ENCODE measurements at regions not wholly inside any gene's neighbourhood (a gene's known extent, or its start where the extent isn't known, plus 50 kb on each side); places are given as distances from the start of the nearest gene placed in this dataset.

DNA sequence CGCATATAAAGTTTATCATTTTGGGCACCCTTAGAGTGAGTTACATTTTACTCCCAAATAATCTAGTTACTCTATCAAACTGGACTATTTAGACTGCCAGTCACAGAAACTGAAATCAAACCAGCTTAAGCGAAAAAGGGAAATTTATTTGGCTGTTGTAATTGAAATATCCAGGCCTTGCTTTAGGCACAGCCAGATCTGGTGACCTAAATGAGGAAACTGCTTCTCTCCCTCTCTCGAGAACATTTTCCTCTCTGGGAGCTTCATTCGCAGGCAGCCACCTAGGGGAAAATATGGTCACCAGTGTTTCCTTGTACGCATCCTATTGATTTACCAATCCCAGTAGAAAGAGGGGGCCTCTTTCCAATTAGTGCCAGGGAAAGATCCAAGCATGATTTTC lies 175.3 kb upstream of the MITF start:
- TF ChIP-seq, protein P1, sequence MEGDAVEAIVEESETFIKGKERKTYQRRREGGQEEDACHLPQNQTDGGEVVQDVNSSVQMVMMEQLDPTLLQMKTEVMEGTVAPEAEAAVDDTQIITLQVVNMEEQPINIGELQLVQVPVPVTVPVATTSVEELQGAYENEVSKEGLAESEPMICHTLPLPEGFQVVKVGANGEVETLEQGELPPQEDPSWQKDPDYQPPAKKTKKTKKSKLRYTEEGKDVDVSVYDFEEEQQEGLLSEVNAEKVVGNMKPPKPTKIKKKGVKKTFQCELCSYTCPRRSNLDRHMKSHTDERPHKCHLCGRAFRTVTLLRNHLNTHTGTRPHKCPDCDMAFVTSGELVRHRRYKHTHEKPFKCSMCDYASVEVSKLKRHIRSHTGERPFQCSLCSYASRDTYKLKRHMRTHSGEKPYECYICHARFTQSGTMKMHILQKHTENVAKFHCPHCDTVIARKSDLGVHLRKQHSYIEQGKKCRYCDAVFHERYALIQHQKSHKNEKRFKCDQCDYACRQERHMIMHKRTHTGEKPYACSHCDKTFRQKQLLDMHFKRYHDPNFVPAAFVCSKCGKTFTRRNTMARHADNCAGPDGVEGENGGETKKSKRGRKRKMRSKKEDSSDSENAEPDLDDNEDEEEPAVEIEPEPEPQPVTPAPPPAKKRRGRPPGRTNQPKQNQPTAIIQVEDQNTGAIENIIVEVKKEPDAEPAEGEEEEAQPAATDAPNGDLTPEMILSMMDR (IDR thresholded peaks at IDR 0.05), result no peak
- TF ChIP-seq ZFX (IDR thresholded peaks at IDR 0.05; ENCODE audit: borderline replicate concordance), result no peak

Measured in 22Rv1 (cell line).